GM19238 (cell line): ENCODE measurements at regions not wholly inside any gene's neighbourhood (a gene's known extent, or its start where the extent isn't known, plus 50 kb on each side); places are given as distances from the start of the nearest gene placed in this dataset.
"Not testable (repeated sequence)": the region's sequence is repeated elsewhere in the genome, so short reads cannot be mapped to it uniquely, and the experiment has no call there.

Source experiments
- DNase-seq: peaks from one replicate; pipeline ENCODE4 v3.0.0; 2011; ENCODE audit warnings: low spot score; ENCODE audit not compliant: insufficient read length

GRCh38 chr7:4437916-4438315 lies 244.2 kb upstream of the FOXK1 start:
- DNase-seq: no peak

GRCh38 chr7:4438723-4439245 lies 243.3 kb upstream of the FOXK1 start:
- DNase-seq: no peak

GRCh38 chr7:4439444-4439843 lies 242.7 kb upstream of the FOXK1 start:
- DNase-seq: no peak

- no peak for DNase-seq
Measured at GRCh38 chr7:4444106-4444505, 238.0 kb upstream of the FOXK1 start.

- DNase-seq: no peak
Measured at GRCh38 chr7:4445777-4446176, 236.3 kb upstream of the FOXK1 start.

- no peak for DNase-seq
Measured at GRCh38 chr7:4449263-4449662, 232.8 kb upstream of the FOXK1 start.

- no peak for DNase-seq
Measured at GRCh38 chr7:4450483-4450882, 231.6 kb upstream of the FOXK1 start.

- no peak for DNase-seq
Measured at GRCh38 chr7:4460597-4460996, 221.5 kb upstream of the FOXK1 start.

GRCh38 chr7:4461531-4461930 lies 220.6 kb upstream of the FOXK1 start:
- no peak for DNase-seq

GRCh38 chr7:4468320-4469102 lies 213.6 kb upstream of the FOXK1 start:
- no peak for DNase-seq

GRCh38 chr7:4470246-4470645 lies 211.8 kb upstream of the FOXK1 start:
- no peak for DNase-seq

- DNase-seq: no peak
Measured at GRCh38 chr7:4472728-4473127, 209.4 kb upstream of the FOXK1 start.

GRCh38 chr7:4479367-4480039 lies 202.6 kb upstream of the FOXK1 start:
- DNase-seq: no peak

GRCh38 chr7:4480131-4480530 lies 202.0 kb upstream of the FOXK1 start:
- DNase-seq: not testable (repeated sequence)

- no peak for DNase-seq
Measured at GRCh38 chr7:4483851-4484250, 198.2 kb upstream of the FOXK1 start.

- DNase-seq: no peak
Measured at GRCh38 chr7:4484545-4484944, 197.6 kb upstream of the FOXK1 start.

- DNase-seq: no peak
Measured at GRCh38 chr7:4486907-4487306, 195.2 kb upstream of the FOXK1 start.

- DNase-seq: not testable (repeated sequence)
Measured at GRCh38 chr7:4496911-4497310, 185.2 kb upstream of the FOXK1 start.

GRCh38 chr7:4500812-4501211 lies 181.3 kb upstream of the FOXK1 start:
- no peak for DNase-seq

- not testable (repeated sequence) for DNase-seq
Measured at GRCh38 chr7:4507886-4508285, 174.2 kb upstream of the FOXK1 start.

GRCh38 chr7:4513450-4513849 lies 168.6 kb upstream of the FOXK1 start:
- no peak for DNase-seq

GRCh38 chr7:4519819-4520520 lies 162.1 kb upstream of the FOXK1 start:
- no peak for DNase-seq
